Lower leg skin (tissue), 3 donors: ENCODE measurements at regions not wholly inside any gene's neighbourhood (a gene's known extent, or its start where the extent isn't known, plus 50 kb on each side); places are given as distances from the start of the nearest gene placed in this dataset.

Source experiments
- POLR2A ChIP-seq, 2 donors: fragments of 450-650 bp; IDR thresholded peaks; one replicate each; pipeline ENCODE4 v1.6.1; 2016 to 2017; ENCODE audit warnings: antibody characterized with exemption in 2 of 2, mild to moderate bottlenecking in 1 of 2, moderate library complexity in 1 of 2
- TF ChIP-seq, protein P1 (sequence below), 3 donors: fragments of 450-650 bp; IDR thresholded peaks; one replicate each; pipeline ENCODE4 v1.5.1; 2016; ENCODE audit warnings: antibody characterized with exemption in 3 of 3, mild to moderate bottlenecking in 3 of 3, moderate library complexity in 2 of 3

DNA sequence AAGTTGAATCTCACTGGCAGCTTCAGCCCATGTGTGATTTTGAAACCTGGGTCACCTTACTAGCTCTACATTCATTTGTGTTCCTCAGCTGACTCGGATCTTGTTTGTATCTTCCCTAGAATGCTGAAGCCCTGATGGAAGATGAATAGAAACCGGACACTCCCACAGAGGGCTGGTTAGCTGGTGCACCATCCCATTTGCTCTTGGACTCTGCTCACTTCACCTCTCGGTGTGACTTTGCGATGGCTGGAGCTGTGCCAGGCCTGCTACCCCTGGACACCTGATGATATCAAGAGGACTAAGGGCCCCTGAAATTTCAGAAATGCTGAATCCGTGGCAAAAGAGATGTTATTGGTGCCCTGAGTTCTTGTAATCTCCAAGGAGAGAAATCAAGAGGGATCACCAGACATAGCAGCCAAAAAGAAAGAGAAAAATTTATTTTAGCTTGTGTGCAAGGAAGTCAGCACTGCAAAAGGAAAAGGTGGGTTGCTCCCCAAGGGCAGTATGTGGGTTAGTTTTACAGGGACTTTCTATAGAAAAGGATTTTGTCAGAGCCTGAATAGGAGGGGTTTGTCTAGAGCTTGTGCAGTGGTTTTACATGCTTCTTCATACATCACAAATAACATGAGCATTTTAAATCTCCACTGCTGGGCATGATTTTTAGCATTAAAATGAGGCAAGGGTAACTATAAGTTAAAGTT lies 426.3 kb upstream of the NOX3 start:
- TF ChIP-seq POLR2A (IDR thresholded peaks at IDR 0.05), result no peak
- TF ChIP-seq, protein P1, sequence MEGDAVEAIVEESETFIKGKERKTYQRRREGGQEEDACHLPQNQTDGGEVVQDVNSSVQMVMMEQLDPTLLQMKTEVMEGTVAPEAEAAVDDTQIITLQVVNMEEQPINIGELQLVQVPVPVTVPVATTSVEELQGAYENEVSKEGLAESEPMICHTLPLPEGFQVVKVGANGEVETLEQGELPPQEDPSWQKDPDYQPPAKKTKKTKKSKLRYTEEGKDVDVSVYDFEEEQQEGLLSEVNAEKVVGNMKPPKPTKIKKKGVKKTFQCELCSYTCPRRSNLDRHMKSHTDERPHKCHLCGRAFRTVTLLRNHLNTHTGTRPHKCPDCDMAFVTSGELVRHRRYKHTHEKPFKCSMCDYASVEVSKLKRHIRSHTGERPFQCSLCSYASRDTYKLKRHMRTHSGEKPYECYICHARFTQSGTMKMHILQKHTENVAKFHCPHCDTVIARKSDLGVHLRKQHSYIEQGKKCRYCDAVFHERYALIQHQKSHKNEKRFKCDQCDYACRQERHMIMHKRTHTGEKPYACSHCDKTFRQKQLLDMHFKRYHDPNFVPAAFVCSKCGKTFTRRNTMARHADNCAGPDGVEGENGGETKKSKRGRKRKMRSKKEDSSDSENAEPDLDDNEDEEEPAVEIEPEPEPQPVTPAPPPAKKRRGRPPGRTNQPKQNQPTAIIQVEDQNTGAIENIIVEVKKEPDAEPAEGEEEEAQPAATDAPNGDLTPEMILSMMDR (IDR thresholded peaks at IDR 0.05), result no peak
